GM19463 (cell line): ENCODE measurements at regions not wholly inside any gene's neighbourhood (a gene's known extent, or its start where the extent isn't known, plus 50 kb on each side); places are given as distances from the start of the nearest gene placed in this dataset.

Experiments used
- ATAC-seq: cut with Tn5 transposase; IDR thresholded peaks from one replicate; pipeline ENCODE4 v1.9.1; 2021; ENCODE audit warnings: mild to moderate bottlenecking, moderate library complexity; ENCODE audit not compliant: unreplicated experiment

DNA sequence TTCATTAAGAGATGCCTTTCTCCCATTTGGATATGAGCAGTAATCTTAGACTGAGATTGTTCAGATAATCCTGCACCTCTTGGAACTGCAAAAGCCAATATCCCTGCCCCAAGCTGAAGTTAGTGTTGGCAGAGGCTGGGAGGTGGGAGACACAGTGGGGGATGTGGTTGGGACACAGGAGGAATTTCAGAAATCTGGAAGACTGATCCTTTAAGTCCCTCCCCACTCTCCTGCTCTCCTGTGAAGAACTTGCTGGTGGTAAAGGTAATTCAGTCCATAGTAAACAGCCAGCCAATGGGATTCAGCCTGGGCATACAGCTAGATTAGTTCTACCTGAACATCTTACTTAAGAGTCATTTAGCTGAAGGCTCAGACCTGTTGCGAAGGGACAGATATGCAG, 50.0 kb upstream of the TMEM178A start:
- no peak for ATAC-seq
